MCF 10A (cell line): ENCODE measurements at regions not wholly inside any gene's neighbourhood (a gene's known extent, or its start where the extent isn't known, plus 50 kb on each side); places are given as distances from the start of the nearest gene placed in this dataset.

ENCODE experiments used
- BruUV-seq: library from RNA; stranded (reverse); fragments of 400-500 nt; replicated peaks from 2 replicates; lab custom pipeline; 2021; lab: Mats Ljungman, UMichigan
- CTCF ChIA-PET: fragments of 300-600 bp; sonication (Branson Sonifier 250); formaldehyde crosslinking; extraction: SDS; loops from one replicate; lab custom pipeline; 2021; ENCODE audit warnings: antibody characterized with exemption, inconsistent platforms; lab: Yijun Ruan, JAX
- POLR2A ChIA-PET: fragments of 300-600, 350-650 bp; sonication (Branson Sonifier 250); formaldehyde crosslinking; extraction: SDS; loops from one replicate; lab custom pipeline; 2020; ENCODE audit warnings: antibody characterized with exemption, inconsistent platforms; lab: Yijun Ruan, JAX
- DNase-seq: peaks from one replicate; pipeline ENCODE4 v3.0.0-alpha.2; 2018; ENCODE audit not compliant: unreplicated experiment
- H3K27ac Mint-ChIP-seq: one replicate; pipeline ENCODE4 v1.8.0; 2022; ENCODE audit warnings: mild to moderate bottlenecking, low read depth, mixed read lengths; ENCODE audit not compliant: unreplicated experiment
- H3K27me3 Mint-ChIP-seq: one replicate; pipeline ENCODE4 v1.8.0; 2022; ENCODE audit warnings: mixed read lengths; ENCODE audit not compliant: insufficient read depth, unreplicated experiment
- H3K36me3 Mint-ChIP-seq: one replicate; pipeline ENCODE4 v1.8.0; 2022; ENCODE audit warnings: mild to moderate bottlenecking, moderate library complexity, mixed read lengths; ENCODE audit not compliant: insufficient read depth, unreplicated experiment
- H3K4me1 Mint-ChIP-seq: one replicate; pipeline ENCODE4 v1.8.0; 2022; ENCODE audit warnings: mixed read lengths; ENCODE audit not compliant: insufficient read depth, unreplicated experiment
- H3K4me3 Mint-ChIP-seq: one replicate; pipeline ENCODE4 v1.8.0; 2022; ENCODE audit warnings: mild to moderate bottlenecking, moderate library complexity, mixed read lengths; ENCODE audit not compliant: unreplicated experiment
- H3K9me3 Mint-ChIP-seq: one replicate; pipeline ENCODE4 v1.8.0; 2022; ENCODE audit warnings: mixed read lengths; ENCODE audit not compliant: unreplicated experiment
- CTCF ChIP-seq: fragments of 200-600 bp; IDR thresholded peaks from one replicate; pipeline ENCODE4 v1.8.0; 2022; ENCODE audit warnings: antibody characterized with exemption, mild to moderate bottlenecking; ENCODE audit not compliant: unreplicated experiment
- intact Hi-C: fragments of 100-400 bp; cut with micrococcal nuclease; formaldehyde crosslinking; loops from 2 replicates; pipeline ENCODE4 v1.14.1; 2022

DNA sequence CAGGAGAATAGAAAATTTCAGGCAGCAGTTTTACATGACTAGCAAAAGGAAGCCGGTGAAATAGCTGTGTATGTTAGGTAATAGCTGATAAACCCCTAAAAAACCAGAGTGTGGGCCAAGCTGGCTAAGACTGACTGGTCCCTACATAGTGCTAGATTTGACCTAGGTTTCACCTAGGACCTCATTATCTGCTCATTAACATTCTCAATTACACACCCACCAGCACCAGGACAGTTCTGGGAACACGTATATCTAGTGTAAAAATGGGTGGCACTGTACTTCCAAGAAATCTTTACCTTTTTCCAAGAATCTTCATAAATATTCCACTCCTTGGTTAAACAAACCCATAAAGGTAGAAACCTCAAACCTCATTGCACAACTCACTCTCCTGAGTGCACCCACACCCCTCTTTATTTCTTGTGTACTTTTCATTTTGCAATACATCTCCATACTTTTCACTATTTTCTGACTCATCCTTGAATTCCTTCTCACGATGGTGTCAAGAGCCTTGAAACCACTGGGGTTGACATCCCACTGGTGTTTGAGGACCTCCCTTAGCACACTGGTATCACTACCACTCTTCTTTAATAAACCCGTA is 262.7 kb upstream of the KCNJ16 start:
- H3K4me1 Mint-ChIP-seq: peaks cover 41% of the 10 kb centered on the region
- no peak overlapping the region for H3K4me3 Mint-ChIP-seq
- ChIA-PET CTCF (interaction anchor here (1.1 to 1.2 kb wide), 2 partner anchors 47 to 331 kb away, joined by 4 read pairs; no protein-coding TSS in a partner anchor), POLR2A (interaction anchor here (0.6 to 1.5 kb wide), 6 partner anchors 12 to 286 kb away, joined by 3 to 4 read pairs (median 3); no protein-coding TSS in a partner anchor)
- BruUV-seq: no TSS peak
- peak overlapping the region; percentile 74 for H3K27ac Mint-ChIP-seq
- peak; percentile 85 for DNase-seq
- H3K27me3 Mint-ChIP-seq: no peaks in the 10 kb centered on the region
- intact Hi-C loops: loop anchor here (2.0 kb wide), 1 partner anchor 50 kb away; no protein-coding TSS in a partner anchor
- TF ChIP-seq CTCF: no peak
- H3K36me3 Mint-ChIP-seq: no peaks in the 10 kb centered on the region
- H3K9me3 Mint-ChIP-seq: no peaks in the 10 kb centered on the region

GRCh38 chr17:69814031-69814430 is 261.0 kb upstream of the KCNJ16 start:
- Mint-ChIP-seq H3K9me3 (no peaks in the 10 kb centered on the region), H3K27me3 (no peaks in the 10 kb centered on the region), H3K27ac (peak overlapping the region; percentile 61), H3K4me3 (no peak overlapping the region), H3K36me3 (no peaks in the 10 kb centered on the region), H3K4me1 (peaks cover 41% of the 10 kb centered on the region)
- no peak for TF ChIP-seq CTCF
- ChIA-PET POLR2A (interaction anchor here (1.0 kb wide), 1 partner anchor 15 kb away, joined by 3 read pairs; no protein-coding TSS in a partner anchor), CTCF (no interaction called here)
- peak; percentile 12 for DNase-seq
- intact Hi-C loops: no loop called here
- no TSS peak for BruUV-seq

GRCh38 chr17:69815406-69815805 is 259.6 kb upstream of the KCNJ16 start:
- Mint-ChIP-seq H3K4me1 (peaks cover 38% of the 10 kb centered on the region), H3K4me3 (no peak overlapping the region), H3K36me3 (no peaks in the 10 kb centered on the region), H3K27ac (no peak overlapping the region), H3K9me3 (no peaks in the 10 kb centered on the region), H3K27me3 (no peaks in the 10 kb centered on the region)
- CTCF ChIA-PET: no interaction called here
- DNase-seq: no peak
- no TSS peak for BruUV-seq
- TF ChIP-seq CTCF: no peak
- intact Hi-C loops: no loop called here
- POLR2A ChIA-PET: interaction anchor here (0.7 kb wide), 1 partner anchor 54 kb away, joined by 3 read pairs; no protein-coding TSS in a partner anchor

- peaks cover 14% of the 10 kb centered on the region for H3K4me1 Mint-ChIP-seq
- ChIA-PET CTCF (no interaction called here), POLR2A (no interaction called here)
- H3K4me3 Mint-ChIP-seq: no peak overlapping the region
- H3K27me3 Mint-ChIP-seq: no peaks in the 10 kb centered on the region
- H3K27ac Mint-ChIP-seq: peak overlapping the region; percentile 27
- no peak for TF ChIP-seq CTCF
- no peak for DNase-seq
- no peaks in the 10 kb centered on the region for H3K36me3 Mint-ChIP-seq
- H3K9me3 Mint-ChIP-seq: no peaks in the 10 kb centered on the region
- intact Hi-C loops: no loop called here
- BruUV-seq: no TSS peak
Observed at GRCh38 chr17:69818467-69818866, 256.6 kb upstream of the KCNJ16 start.
